HG03095 (cell line): ENCODE measurements at regions not wholly inside any gene's neighbourhood (a gene's known extent, or its start where the extent isn't known, plus 50 kb on each side); places are given as distances from the start of the nearest gene placed in this dataset.
"Not testable (repeated sequence)": the region's sequence is repeated elsewhere in the genome, so short reads cannot be mapped to it uniquely, and the experiment has no call there.

Source experiments
- ATAC-seq: cut with Tn5 transposase; IDR thresholded peaks from one replicate; pipeline ENCODE4 v1.9.1; 2021; ENCODE audit warnings: moderate library complexity; ENCODE audit not compliant: unreplicated experiment

DNA sequence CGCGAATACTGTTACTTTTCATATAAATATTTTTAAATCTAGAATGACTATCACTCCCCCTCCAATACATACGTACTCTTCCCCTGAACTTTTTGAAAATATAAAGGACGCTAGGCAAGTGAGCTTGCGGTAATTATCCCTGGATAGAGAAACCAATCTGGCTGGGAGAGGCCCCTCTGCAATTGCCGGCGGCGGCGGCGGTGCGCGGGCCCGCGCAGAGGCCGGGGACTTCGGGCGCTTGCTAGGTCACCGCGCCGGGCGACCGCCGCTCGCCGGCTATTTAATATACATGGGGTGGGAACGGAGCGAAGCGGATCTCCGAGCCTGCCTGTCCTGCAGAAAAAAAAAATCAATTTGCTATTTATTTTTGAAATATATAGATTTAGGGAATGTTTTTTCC lies 416.3 kb upstream of the ESRRG start:
- ATAC-seq: no peak

DNA sequence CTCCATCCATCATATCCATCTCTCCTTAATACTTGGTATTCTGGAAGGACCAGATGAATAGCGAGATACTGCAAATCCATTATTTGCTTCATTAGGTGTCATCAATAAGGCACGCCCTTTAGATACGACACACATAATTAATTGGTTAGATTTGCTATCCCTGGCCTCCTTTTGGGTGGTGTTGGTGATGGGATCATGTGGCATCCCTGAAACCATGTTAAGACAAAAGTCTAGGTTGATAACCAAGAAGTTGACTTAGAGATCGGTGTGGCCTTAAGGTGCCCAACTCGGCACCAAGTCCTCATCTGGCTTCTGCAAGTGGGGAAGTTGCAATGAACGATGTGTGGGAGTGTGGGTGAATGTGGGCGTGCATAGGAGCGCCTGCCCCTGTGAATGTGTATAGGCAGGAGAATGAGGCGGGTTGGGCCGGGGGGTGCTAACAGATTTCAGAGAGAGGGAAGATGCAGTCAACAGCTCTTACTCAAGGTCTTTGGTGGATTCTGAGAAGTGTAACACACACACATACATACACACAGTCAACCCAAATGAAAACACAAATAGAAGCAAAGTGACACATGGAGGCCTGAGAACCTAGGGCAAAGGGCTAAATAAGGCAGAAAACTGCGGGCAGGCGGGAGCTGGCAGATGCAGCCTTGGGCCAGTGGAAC lies 415.7 kb upstream of the ESRRG start:
- no peak for ATAC-seq

DNA sequence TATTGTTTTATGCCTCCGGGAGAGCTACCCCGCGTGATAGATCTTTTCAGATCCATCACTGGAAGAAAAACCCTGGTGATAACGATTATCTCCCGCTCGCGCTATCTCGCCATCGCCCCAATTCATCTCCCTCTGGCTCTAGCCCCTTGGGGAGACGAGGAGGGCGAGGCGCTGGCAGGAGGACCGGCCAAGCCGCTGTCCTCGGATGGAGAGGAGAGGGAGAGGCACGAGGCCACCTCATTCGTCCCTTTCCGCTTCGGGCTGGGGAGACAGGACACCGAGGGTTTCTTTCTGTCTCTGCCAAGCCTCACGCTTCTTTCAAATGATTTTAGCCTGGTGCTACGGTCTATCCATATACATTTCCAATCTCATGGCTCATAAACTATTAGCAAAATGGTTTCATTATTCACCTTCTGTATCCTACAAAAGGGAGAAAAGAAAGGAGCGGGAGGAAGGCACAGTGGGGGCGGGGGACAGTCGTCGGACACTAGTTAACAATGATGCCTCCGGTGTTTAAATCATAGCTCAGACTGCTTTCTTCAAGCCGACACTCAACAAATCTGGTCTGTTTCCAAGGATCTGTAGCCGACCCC lies 415.0 kb upstream of the ESRRG start:
- ATAC-seq: no peak

DNA sequence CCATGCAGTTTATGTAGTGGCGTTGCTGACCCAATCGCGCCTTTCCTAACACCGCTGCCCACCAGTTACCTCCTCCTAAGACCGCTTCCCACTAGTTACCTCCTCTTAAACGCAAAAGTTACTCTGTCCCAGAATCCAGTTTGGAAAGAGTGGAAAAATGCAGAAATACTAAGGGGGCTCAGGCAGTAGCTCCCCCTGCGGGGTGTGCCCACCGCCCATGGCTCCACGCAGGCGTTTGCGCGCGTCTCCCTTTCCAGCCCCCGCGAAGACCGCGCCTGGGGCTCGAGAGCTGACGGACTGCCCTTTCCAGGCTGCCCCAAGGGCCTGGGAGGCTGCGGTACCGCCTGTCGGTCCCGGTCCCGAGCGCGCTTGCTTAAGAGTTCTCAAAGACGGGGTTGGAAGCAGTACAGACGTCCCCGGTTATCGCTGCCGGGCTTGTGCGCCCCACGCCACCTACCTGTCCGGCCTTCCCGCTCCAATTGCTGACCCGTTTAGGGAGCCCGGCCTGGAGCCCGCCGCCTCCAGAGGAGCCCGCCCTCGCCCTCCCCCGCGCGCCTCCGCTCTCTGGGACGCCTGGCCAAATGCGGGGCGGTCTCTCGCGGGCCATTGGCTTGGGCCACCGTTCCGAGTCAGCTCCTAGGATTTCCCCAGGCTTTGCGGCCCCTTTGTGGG lies 414.1 kb upstream of the ESRRG start:
- ATAC-seq: no peak

DNA sequence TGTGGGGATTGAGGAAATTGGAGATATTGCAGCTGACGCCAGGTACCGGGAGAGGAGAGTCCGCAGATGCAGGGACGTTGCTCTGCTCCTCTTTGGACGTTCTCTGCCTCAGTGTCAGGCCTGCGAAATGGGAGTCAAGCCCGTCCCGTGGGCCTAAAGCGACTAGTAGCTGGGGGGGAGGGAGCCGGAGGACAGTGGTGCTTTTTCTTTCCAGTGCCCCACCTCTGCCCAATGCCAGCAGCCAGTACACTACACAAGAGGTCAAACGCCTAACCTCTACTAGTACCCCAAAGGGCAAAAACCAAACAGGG lies 413.6 kb upstream of the ESRRG start:
- no peak for ATAC-seq

DNA sequence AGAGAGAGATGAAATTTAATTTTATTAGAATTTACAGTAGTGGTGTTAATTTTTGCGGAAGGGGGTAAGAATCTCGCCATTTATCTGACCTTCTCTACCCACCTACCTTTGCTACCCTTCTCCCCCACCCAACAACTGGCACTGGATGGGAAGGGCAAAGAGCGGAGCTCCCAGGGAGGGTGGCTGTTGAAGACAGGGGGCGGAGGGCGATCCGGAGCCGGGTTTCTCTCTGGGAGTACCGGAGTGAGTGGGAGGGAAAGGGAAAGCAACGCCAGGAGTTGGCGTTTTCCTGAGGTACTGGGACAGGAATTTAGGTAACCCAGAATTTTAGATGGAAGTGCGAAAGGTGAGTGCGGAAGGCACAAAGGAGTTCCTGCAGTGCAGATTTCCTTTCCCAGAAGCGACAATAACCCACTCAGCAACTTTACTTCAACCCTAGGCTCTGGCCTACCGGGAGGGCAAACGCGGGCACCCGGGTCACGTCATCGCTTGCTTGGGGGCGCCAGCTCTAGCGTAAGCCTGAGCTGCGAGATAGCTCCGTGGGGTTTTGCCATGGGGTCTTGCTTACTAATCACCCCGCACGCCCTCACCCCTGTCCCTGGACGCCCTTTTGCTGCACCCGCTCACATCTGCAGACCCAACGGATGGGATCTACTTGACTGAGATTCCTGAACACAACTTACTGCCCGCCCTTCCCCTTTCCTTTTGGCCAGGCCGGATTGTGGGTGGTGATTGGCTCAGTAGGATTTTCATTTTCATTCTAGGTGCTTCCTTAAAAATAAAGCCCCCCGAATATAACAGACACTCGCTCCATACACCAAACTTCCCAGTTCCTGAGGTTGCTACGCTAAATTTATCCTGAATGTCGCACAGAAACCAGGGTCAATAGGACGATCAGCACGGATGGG lies 413.0 kb upstream of the ESRRG start:
- ATAC-seq: no peak

DNA sequence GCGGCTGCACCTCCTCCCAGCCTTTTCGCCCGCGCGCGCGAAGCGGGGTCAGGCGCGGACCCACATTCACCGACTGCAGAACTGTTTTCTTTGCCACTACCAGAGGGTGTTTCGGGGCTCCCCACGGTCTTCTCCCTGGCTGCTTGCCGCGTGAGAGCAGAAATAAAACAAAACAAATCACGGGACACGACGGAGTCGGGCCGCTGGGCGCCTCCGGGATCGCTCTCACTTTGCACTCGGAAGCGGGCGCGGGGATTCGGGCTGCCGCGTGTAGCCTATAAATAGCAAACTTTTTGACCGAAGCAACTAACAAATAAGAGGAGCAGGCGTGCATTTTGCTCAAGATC lies 412.3 kb upstream of the ESRRG start:
- ATAC-seq: no peak

- ATAC-seq: no peak
Observed at GRCh38 chr1:217134857-217135568, 411.8 kb upstream of the ESRRG start.

- no peak for ATAC-seq
Observed at GRCh38 chr1:217133958-217134856, 411.0 kb upstream of the ESRRG start.

DNA sequence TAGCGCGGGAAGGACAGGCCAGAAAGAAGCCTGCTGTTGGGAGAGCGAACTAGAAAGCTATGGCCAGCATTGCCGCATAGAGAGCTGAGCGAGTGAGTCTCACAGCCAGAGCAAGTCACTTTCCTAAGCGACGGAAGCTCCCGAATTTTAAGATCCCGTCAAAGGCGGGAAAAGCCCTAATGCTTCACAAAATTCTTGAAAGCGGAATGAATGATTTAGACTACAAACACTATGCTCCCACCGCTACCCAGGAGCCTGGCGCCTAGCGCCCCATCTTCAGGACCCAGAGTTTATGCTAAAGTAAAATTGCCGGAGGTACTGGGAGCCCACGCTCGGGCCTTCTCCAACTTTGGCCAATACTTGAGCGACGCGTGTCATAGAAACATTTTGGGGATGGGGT lies 409.9 kb upstream of the ESRRG start:
- no peak for ATAC-seq

DNA sequence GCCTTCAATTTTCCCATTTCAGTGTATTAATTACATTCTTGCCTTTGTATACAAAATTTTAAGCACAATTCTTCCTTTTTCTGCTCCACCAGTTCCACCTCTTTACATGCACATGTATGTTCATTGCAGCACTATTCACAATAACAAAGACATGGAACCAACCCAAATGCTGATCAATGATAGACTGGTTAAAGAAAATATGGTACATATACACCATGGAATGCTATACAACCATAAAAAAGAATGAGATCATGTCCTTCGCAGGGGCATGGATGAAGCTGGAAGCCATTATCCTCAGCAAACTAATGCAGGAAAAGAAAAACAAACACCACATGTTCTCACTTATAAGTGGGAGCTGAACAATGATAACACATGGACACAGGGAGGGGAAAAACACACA lies 400.1 kb upstream of the ESRRG start:
- not testable (repeated sequence) for ATAC-seq

DNA sequence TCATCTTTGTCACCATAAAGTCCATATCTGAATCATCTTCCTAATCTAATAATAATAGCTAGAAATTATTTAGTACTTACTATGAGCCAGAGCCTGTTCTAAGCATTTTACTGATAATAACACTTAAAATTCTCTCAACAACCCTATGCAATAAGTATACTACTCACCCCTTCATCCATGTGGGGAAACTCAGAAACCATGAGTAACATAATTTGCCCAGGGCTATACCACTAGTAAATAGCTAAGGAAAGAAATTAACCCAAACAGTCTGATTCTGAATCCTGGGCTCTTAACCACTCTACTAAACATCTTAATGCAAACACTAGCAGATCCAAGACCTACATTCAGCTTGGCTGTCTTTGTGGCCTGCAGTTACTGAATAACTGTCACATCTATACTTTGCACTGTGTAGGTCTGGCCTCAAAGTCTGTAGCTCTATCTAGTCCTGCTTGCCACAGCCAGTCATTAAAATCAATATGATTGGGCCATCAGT lies 394.8 kb upstream of the ESRRG start:
- no peak for ATAC-seq

DNA sequence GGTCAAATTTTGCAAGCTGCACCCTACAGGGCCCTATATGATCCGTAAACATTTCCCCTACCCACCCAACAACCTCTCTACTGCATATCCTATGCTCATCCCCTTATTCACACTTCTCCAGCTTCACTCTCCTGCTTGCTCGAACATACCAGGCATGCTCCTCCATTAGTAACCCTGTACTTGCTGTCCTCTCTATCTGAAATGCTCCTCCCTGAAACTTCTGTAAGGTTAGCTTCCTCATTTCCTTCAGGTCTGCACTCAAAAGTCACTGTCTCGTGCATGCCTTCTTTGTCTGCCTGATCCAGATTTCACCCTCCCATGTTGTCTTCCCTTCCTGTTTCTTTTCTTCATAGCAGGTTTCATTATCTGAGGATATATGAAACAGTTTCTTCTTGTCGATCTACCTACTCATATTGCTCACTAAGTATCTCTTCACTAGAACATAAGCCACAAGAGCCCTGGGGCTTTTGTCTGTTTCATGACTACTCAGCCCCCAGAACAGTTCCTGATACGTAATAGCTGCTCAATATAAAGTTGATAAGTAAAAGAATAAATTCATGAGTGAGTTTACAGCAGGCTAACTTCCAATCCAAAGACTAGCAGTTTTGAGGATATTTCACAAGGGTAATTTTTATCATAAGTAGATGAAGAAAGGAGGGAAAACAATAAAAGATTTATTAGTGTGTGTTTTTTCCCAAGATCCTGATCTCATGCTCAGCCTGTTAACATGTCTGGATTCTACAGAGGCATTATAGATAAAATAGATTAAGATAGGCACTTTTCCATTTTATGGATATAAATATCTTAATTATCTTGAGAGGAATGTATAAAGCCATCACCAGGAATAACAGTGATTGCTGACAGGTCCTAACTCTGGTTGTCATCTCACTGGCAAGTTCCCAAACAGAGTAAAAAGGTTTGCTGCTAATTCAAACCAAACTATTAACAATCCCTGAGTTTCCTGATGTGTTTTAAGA lies 392.5 kb upstream of the ESRRG start:
- no peak for ATAC-seq

- no peak for ATAC-seq
Observed at GRCh38 chr1:217109928-217110327, 386.7 kb upstream of the ESRRG start.

GRCh38 chr1:217106231-217106901 lies 383.1 kb upstream of the ESRRG start:
- no peak for ATAC-seq

DNA sequence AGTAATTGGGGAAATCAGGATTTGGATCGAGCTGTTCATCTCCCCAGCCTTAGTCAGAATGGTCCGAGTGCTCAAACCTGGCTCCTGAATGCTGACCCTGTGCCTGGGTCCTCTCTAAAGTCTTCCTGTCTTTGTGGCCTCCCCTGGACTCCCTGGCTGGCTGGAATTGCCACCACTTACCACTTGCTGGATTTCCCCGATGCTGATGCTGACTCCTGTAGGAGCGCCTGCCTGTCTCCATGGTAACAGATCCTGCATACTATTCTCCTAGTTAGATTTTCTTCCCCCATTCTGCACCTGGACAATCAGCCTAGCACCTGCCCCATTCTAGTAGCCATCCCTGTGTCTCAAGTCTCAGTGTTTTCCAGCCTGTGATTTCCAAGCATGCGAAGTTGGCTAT lies 382.2 kb upstream of the ESRRG start:
- no peak for ATAC-seq

GRCh38 chr1:217097819-217098218 lies 374.6 kb upstream of the ESRRG start:
- no peak for ATAC-seq

GRCh38 chr1:217096200-217096599 lies 373.0 kb upstream of the ESRRG start:
- ATAC-seq: no peak
